Naive thymus-derived CD4-positive, alpha-beta T cell (primary cell): ENCODE measurements at regions not wholly inside any gene's neighbourhood (a gene's known extent, or its start where the extent isn't known, plus 50 kb on each side); places are given as distances from the start of the nearest gene placed in this dataset.
"Not testable (repeated sequence)": the region's sequence is repeated elsewhere in the genome, so short reads cannot be mapped to it uniquely, and the experiment has no call there.

Experiments used
- ATAC-seq: fragments of 150-1000 bp; cut with Tn5 transposase; 2 replicates; pipeline ENCODE4 v1.10.0; 2021; ENCODE audit warnings: mild to moderate bottlenecking, moderate library complexity
- CTCF ChIA-PET: fragments of 350-600 bp; sonication (Branson Sonifier 250); formaldehyde crosslinking; loops from one replicate; lab custom pipeline; 2021; ENCODE audit warnings: antibody characterized with exemption; lab: Charles Lee
- POLR2A ChIA-PET: fragments of 350-600 bp; sonication (Branson Sonifier 250); formaldehyde crosslinking; loops from one replicate; lab custom pipeline; 2021; ENCODE audit warnings: antibody characterized with exemption, inconsistent platforms; lab: Charles Lee
- DNase-seq, 9 donors: peaks; one replicate each; pipeline versions ENCODE4 v3.0.0 to v3.0.0-alpha.2; 2020 to 2022; ENCODE audit warnings: mixed read lengths in 1 of 9
- H3K27ac ChIP-seq: one replicate; pipeline ENCODE4 v1.7.0; 2013; ENCODE audit warnings: mild to moderate bottlenecking, low read depth, low read length, moderate library complexity
- H3K27me3 ChIP-seq, 2 donors: one replicate each; pipeline ENCODE4 v1.7.0; 2013; ENCODE audit warnings: low read length in 2 of 2, mild to moderate bottlenecking in 2 of 2, moderate library complexity in 2 of 2; ENCODE audit not compliant: control insufficient read depth in 2 of 2, insufficient read depth in 2 of 2
- H3K36me3 ChIP-seq, 3 experiments: 1 replicate in 2 of 3; 2 replicates in 1 of 3; pipeline ENCODE4 v1.7.0; 2013; ENCODE audit warnings: low read length in 3 of 3, mild to moderate bottlenecking in 3 of 3, moderate library complexity in 1 of 3; ENCODE audit not compliant: insufficient read depth in 3 of 3, control insufficient read depth in 2 of 3
- H3K4me1 ChIP-seq, 2 donors: one replicate each; pipeline ENCODE4 v1.7.0; 2013; ENCODE audit warnings: low read length in 2 of 2, mild to moderate bottlenecking in 2 of 2, moderate library complexity in 1 of 2; ENCODE audit not compliant: control insufficient read depth in 2 of 2, insufficient read depth in 2 of 2
- H3K4me3 ChIP-seq: 2 replicates; pipeline ENCODE4 v1.7.0; 2013; ENCODE audit warnings: mild to moderate bottlenecking, low read length
- H3K9me3 ChIP-seq, 3 experiments: 1 replicate in 2 of 3; 2 replicates in 1 of 3; pipeline ENCODE4 v1.7.0; 2013; ENCODE audit warnings: low read length in 3 of 3; ENCODE audit not compliant: control insufficient read depth in 2 of 3
- H3K27ac Mint-ChIP-seq, 9 donors: one replicate each; pipeline ENCODE4 v1.8.0; 2020 to 2022; ENCODE audit warnings: mixed read lengths in 9 of 9, mild to moderate bottlenecking in 8 of 9, moderate library complexity in 5 of 9, inconsistent platforms in 2 of 9
- H3K27me3 Mint-ChIP-seq, 5 donors: one replicate each; pipeline ENCODE4 v1.8.0; 2021 to 2022; ENCODE audit warnings: mixed read lengths in 5 of 5, mild to moderate bottlenecking in 1 of 5
- H3K36me3 Mint-ChIP-seq, 5 donors: one replicate each; pipeline ENCODE4 v1.8.0; 2020 to 2022; ENCODE audit warnings: mixed read lengths in 5 of 5, mild to moderate bottlenecking in 3 of 5, inconsistent platforms in 1 of 5
- H3K4me1 Mint-ChIP-seq, 7 donors: one replicate each; pipeline ENCODE4 v1.8.0; 2020 to 2022; ENCODE audit warnings: mixed read lengths in 7 of 7, mild to moderate bottlenecking in 3 of 7, inconsistent platforms in 1 of 7
- H3K4me3 Mint-ChIP-seq, 10 donors: one replicate each; pipeline ENCODE4 v1.8.0; 2020 to 2022; ENCODE audit warnings: mild to moderate bottlenecking in 10 of 10, mixed read lengths in 10 of 10, moderate library complexity in 6 of 10, inconsistent platforms in 2 of 10
- H3K9me3 Mint-ChIP-seq, 11 donors: one replicate each; pipeline ENCODE4 v1.8.0; 2020 to 2022; ENCODE audit warnings: mixed read lengths in 11 of 11, mild to moderate bottlenecking in 4 of 11, inconsistent platforms in 1 of 11, moderate library complexity in 1 of 11
- intact Hi-C, 2 donors: fragments of 100-400 bp; cut with micrococcal nuclease; formaldehyde crosslinking; loops; one replicate each; pipeline ENCODE4 v1.15.1; 2023

- H3K9me3 Mint-ChIP-seq, H3K4me3 ChIP-seq, H3K27me3 ChIP-seq, CTCF ChIA-PET, intact Hi-C loops, POLR2A ChIA-PET, H3K4me1 Mint-ChIP-seq, H3K36me3 Mint-ChIP-seq, DNase-seq, ATAC-seq, H3K27ac Mint-ChIP-seq, H3K4me3 Mint-ChIP-seq, H3K9me3 ChIP-seq, H3K27ac ChIP-seq, H3K36me3 ChIP-seq, H3K4me1 ChIP-seq: not testable (repeated sequence)
- peaks cover 0 to 25% (median 6%) of the 10 kb centered on the region in 5 donors for H3K27me3 Mint-ChIP-seq
Measured at GRCh38 chr10:27326748-27327147, 86.2 kb upstream of the ACBD5 start.

DNA sequence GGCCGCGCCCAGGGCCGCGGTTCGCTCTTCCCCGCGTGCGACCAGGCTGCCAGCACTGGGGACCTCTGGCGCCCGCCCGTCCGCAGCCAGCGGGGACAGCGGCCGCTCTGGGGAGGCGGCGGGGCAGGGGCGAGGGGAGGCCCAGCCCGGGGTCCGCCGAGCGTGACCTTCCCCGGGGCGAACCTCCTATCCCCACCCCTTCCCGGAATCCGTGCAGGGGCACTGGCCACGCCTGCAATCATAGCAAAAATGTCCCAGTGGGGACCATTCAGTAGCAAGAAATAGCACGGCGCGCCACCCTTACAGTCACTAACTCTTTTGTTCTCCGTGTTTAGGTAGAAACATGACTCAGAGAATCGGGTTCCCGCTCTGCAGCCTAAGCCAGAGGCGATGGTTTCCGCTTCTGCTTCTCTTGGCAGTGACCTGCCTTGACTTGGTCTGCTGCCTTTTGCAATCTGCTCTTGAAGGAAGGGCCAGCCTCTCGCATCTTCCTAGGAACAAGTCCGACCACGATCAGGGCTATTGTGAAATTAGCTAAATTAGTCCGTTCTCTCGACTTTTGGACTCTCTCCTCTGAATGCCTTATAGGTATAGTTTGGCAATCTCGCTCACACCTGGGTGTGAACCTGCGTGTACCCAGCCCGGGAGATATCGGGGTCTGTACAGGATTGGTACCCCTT is 79.3 kb upstream of the ACBD5 start:
- peak overlapping the region in 9 of 10 donors; percentile 53 to 71 (median 67) for H3K4me3 Mint-ChIP-seq
- no peak overlapping the region for H3K27ac ChIP-seq
- H3K4me1 ChIP-seq = no peaks in the 10 kb centered on the region
- intact Hi-C loops = no loop called here
- H3K27me3 ChIP-seq = no peaks in the 10 kb centered on the region
- H3K36me3 Mint-ChIP-seq = no peaks in the 10 kb centered on the region
- H3K9me3 Mint-ChIP-seq = no peaks in the 10 kb centered on the region
- DNase-seq (peak in 2 of 9 donors; percentile 9 to 23), ATAC-seq (peak; percentile 93)
- H3K4me3 ChIP-seq = no peak overlapping the region
- peaks cover 4 to 9% (median 6%) of the 10 kb centered on the region in 7 donors for H3K4me1 Mint-ChIP-seq
- ChIA-PET POLR2A (no interaction called here), CTCF (no interaction called here)
- no peak overlapping the region for H3K27ac Mint-ChIP-seq
- H3K27me3 Mint-ChIP-seq = peaks cover 12 to 29% (median 22%) of the 10 kb centered on the region in 5 donors
- no peaks in the 10 kb centered on the region for H3K9me3 ChIP-seq
- no peaks in the 10 kb centered on the region for H3K36me3 ChIP-seq

DNA sequence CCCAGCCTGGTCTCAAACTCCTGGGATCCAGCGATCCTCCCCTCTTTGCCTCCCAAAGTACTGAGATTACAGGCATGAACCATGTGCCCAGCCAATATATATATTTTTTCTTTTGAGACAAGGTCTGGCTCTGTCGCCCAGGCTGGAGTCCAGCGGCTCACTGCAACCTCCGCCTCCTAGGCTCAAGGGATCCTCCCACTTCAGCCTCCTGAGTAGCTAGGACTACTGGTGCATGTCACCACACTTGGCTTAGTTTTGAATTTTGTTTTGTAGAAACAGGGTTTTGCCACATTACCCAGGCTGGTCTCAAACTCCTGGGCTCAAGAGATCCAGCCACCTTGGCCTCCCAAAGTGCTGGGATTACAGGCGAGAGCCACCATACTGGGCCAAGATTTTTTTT is 78.5 kb upstream of the ACBD5 start:
- H3K4me3 ChIP-seq, H3K4me1 ChIP-seq, intact Hi-C loops, H3K27ac Mint-ChIP-seq, H3K27me3 ChIP-seq, H3K36me3 ChIP-seq, H3K4me1 Mint-ChIP-seq, H3K27ac ChIP-seq, ATAC-seq, DNase-seq, H3K9me3 Mint-ChIP-seq, CTCF ChIA-PET, POLR2A ChIA-PET, H3K36me3 Mint-ChIP-seq, H3K9me3 ChIP-seq: not testable (repeated sequence)
- Mint-ChIP-seq H3K4me3 (peak overlapping the region in 7 of 10 donors; percentile 26 to 67 (median 56)), H3K27me3 (peaks cover 12 to 34% (median 23%) of the 10 kb centered on the region in 5 donors)

DNA sequence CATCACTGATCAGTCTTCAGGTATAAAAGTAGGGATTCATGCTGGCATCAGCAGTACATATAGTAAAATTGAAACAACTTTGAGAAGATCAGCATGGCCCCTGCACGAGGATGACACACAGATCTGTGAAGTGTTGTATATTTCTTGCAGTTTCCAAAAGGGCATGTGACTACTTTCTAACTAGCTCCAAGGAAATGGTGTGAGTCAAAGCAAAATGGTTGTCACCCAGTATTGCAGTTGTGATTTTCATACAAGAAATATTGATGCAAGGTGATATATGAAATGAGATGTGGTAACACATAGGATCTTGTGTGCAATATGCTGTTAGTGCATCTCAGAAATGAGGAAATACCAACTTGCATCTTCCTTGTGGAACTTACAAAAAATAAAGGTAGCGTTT is 74.5 kb upstream of the ACBD5 start:
- H3K27me3 ChIP-seq, H3K27ac ChIP-seq, DNase-seq, POLR2A ChIA-PET, H3K36me3 Mint-ChIP-seq, H3K4me3 Mint-ChIP-seq, CTCF ChIA-PET, H3K9me3 ChIP-seq, H3K4me1 ChIP-seq, H3K36me3 ChIP-seq, intact Hi-C loops, H3K4me3 ChIP-seq, ATAC-seq, H3K9me3 Mint-ChIP-seq, H3K4me1 Mint-ChIP-seq, H3K27ac Mint-ChIP-seq: not testable (repeated sequence)
- H3K27me3 Mint-ChIP-seq = peaks cover 9 to 29% (median 19%) of the 10 kb centered on the region in 5 donors

DNA sequence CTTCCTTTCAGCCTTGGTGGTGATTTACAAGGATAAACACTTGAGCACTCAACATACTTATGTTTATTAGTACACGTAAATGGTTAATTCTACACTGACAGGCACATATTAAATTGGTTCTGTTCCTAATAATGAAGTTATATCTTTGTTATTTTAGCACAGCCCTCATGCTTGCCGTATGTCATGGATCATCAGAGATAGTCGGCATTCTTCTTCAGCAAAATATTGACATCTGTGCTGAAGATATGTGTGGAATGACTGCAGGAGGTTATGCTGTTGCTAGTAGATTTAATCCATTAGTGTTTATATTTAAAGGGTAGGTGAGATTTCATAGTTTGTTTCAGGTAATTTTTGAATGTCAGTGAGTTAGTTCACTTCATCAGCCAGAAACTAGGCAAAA is 73.0 kb upstream of the ACBD5 start:
- H3K4me3 Mint-ChIP-seq, H3K4me1 Mint-ChIP-seq, H3K4me1 ChIP-seq, DNase-seq, H3K36me3 Mint-ChIP-seq, H3K27me3 ChIP-seq, H3K9me3 Mint-ChIP-seq, H3K36me3 ChIP-seq, POLR2A ChIA-PET, H3K9me3 ChIP-seq, H3K4me3 ChIP-seq, ATAC-seq, H3K27ac ChIP-seq, H3K27ac Mint-ChIP-seq: not testable (repeated sequence)
- H3K27me3 Mint-ChIP-seq = peaks cover 7 to 17% (median 14%) of the 10 kb centered on the region in 5 donors
- intact Hi-C loops = loop anchor here in 1 of 2 donors (5.0 kb wide), 1 partner anchor 411 kb away; no protein-coding TSS in a partner anchor
- CTCF ChIA-PET = interaction anchor here (0.6 to 0.7 kb wide), 2 partner anchors 90 to 798 kb away, joined by 3 to 6 read pairs; no protein-coding TSS in a partner anchor

DNA sequence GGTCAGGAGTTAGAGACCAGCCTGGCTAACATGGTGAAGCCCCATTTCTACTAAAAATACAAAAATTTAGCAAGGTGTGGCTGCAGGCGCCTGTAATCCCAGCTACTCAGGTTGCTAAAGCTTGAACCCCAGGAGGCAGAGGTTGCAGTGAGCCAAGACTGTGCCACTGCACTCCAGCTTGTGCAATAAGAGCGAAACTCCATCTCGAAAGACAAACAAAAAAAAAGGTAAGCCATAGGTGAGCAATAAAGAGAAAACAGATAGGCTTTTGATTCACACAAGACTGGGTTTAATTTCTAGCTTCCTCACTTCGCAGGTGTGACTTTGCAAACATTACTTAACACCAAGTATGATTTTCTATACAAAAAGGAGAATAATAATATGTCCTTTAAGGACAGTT is 72.3 kb upstream of the ACBD5 start:
- Histone ChIP-seq H3K4me3 (no peak overlapping the region), H3K27me3 (no peaks in the 10 kb centered on the region), H3K4me1 (no peaks in the 10 kb centered on the region), H3K9me3 (no peaks in the 10 kb centered on the region), H3K27ac (no peak overlapping the region), H3K36me3 (no peaks in the 10 kb centered on the region)
- Mint-ChIP-seq H3K4me1 (peaks cover 0 to 3% (median 0%) of the 10 kb centered on the region in 7 donors), H3K27ac (no peak overlapping the region), H3K9me3 (no peaks in the 10 kb centered on the region), H3K27me3 (peaks cover 1 to 12% (median 7%) of the 10 kb centered on the region in 5 donors), H3K4me3 (no peak overlapping the region), H3K36me3 (no peaks in the 10 kb centered on the region)
- POLR2A ChIA-PET = no interaction called here
- CTCF ChIA-PET = interaction anchor here (0.6 kb wide), 1 partner anchor 89 kb away, joined by 6 read pairs; no protein-coding TSS in a partner anchor
- ATAC-seq (no peak), DNase-seq (no peak)
- intact Hi-C loops = loop anchor here in 1 of 2 donors (5.0 kb wide), 1 partner anchor 411 kb away; no protein-coding TSS in a partner anchor

GRCh38 chr10:27311809-27312208 is 71.2 kb upstream of the ACBD5 start:
- H3K9me3 Mint-ChIP-seq, H3K4me3 ChIP-seq, ATAC-seq, CTCF ChIA-PET, H3K27ac ChIP-seq, H3K36me3 Mint-ChIP-seq, POLR2A ChIA-PET, H3K4me3 Mint-ChIP-seq, H3K27me3 Mint-ChIP-seq, H3K4me1 ChIP-seq, H3K4me1 Mint-ChIP-seq, H3K27me3 ChIP-seq, H3K36me3 ChIP-seq, H3K9me3 ChIP-seq: not testable (repeated sequence)
- DNase-seq = peak in 1 of 9 donors; percentile 2
- H3K27ac Mint-ChIP-seq = peak overlapping the region in 1 of 9 donors; percentile 32
- intact Hi-C loops = loop anchor here in 1 of 2 donors (5.0 kb wide), 1 partner anchor 410 kb away; no protein-coding TSS in a partner anchor
